ENCODE measurements at regions not wholly inside any gene's neighbourhood (a gene's known extent, or its start where the extent isn't known, plus 50 kb on each side); places are given as distances from the start of the nearest gene placed in this dataset.

GRCh38 chr3:57009802-57010201 lies 50.7 kb upstream of the SPATA12 start:
- FAIRE-seq, result no peak
- no peak for DNase-seq (ENCODE audit: insufficient read length, low spot score)

GRCh38 chr3:57009367-57009766 lies 51.1 kb upstream of the SPATA12 start:
- no peak for FAIRE-seq
- DNase-seq (ENCODE audit: insufficient read length, low spot score), result no peak

GRCh38 chr3:57007521-57008460 lies 52.7 kb upstream of the SPATA12 start:
- FAIRE-seq (peak; percentile 79), DNase-seq (ENCODE audit: insufficient read length, low spot score) (peak; percentile 70)

GRCh38 chr3:57006949-57007419 lies 53.5 kb upstream of the SPATA12 start:
- FAIRE-seq, result no peak

GRCh38 chr3:57006179-57006657 lies 54.2 kb upstream of the SPATA12 start:
- FAIRE-seq (no peak), DNase-seq (ENCODE audit: insufficient read length, low spot score) (peak; percentile 48)

More at GRCh38 chr3:57006949-57007419, 53.5 kb upstream of the SPATA12 start:
- no peak for DNase-seq (ENCODE audit: insufficient read length, low spot score)

- DNase-seq (ENCODE audit: insufficient read length, low spot score) (no peak), FAIRE-seq (no peak)
Observed at GRCh38 chr3:57004229-57004628, 56.2 kb upstream of the SPATA12 start.

- FAIRE-seq, result no peak
- no peak for DNase-seq (ENCODE audit: insufficient read length, low spot score)
Observed at GRCh38 chr3:57003676-57004075, 56.8 kb upstream of the SPATA12 start.

- no peak for FAIRE-seq
Observed at GRCh38 chr3:57001356-57001755, 59.1 kb upstream of the SPATA12 start.

GRCh38 chr3:57000012-57000411 lies 60.5 kb upstream of the SPATA12 start:
- DNase-seq (ENCODE audit: insufficient read length, low spot score) (no peak), FAIRE-seq (no peak)

More at GRCh38 chr3:57001356-57001755, 59.1 kb upstream of the SPATA12 start:
- no peak for DNase-seq (ENCODE audit: insufficient read length, low spot score)

GRCh38 chr3:56999547-56999946 lies 60.9 kb upstream of the SPATA12 start:
- FAIRE-seq, result no peak

GRCh38 chr3:56998076-56998529 lies 62.4 kb upstream of the SPATA12 start:
- no peak for DNase-seq (ENCODE audit: insufficient read length, low spot score)
- FAIRE-seq, result no peak

More at GRCh38 chr3:56999547-56999946, 60.9 kb upstream of the SPATA12 start:
- DNase-seq (ENCODE audit: insufficient read length, low spot score), result no peak

GRCh38 chr3:56997675-56998074 lies 62.8 kb upstream of the SPATA12 start:
- FAIRE-seq (no peak), DNase-seq (ENCODE audit: insufficient read length, low spot score) (no peak)

GRCh38 chr3:56997041-56997440 lies 63.4 kb upstream of the SPATA12 start:
- FAIRE-seq (no peak), DNase-seq (ENCODE audit: insufficient read length, low spot score) (no peak)

- DNase-seq (ENCODE audit: insufficient read length, low spot score) (no peak), FAIRE-seq (no peak)
Observed at GRCh38 chr3:56994391-56994790, 66.1 kb upstream of the SPATA12 start.

- FAIRE-seq, result no peak
Observed at GRCh38 chr3:56990641-56991015, 69.8 kb upstream of the SPATA12 start.

GRCh38 chr3:56989977-56990640 lies 70.4 kb upstream of the SPATA12 start:
- DNase-seq (ENCODE audit: insufficient read length, low spot score), result no peak

More at GRCh38 chr3:56990641-56991015, 69.8 kb upstream of the SPATA12 start:
- DNase-seq (ENCODE audit: insufficient read length, low spot score), result no peak

GRCh38 chr3:56989169-56989976 lies 71.1 kb upstream of the SPATA12 start:
- no peak for FAIRE-seq
- DNase-seq (ENCODE audit: insufficient read length, low spot score), result no peak

More at GRCh38 chr3:56989977-56990640, 70.4 kb upstream of the SPATA12 start:
- FAIRE-seq, result no peak

- FAIRE-seq, result no peak
- peak; percentile 74 for DNase-seq (ENCODE audit: insufficient read length, low spot score)
Observed at GRCh38 chr3:56988458-56989168, 71.9 kb upstream of the SPATA12 start.

- no peak for DNase-seq (ENCODE audit: insufficient read length, low spot score)
Observed at GRCh38 chr3:56987238-56987895, 73.1 kb upstream of the SPATA12 start.

More at GRCh38 chr3:56987238-56987895, 73.1 kb upstream of the SPATA12 start:
- FAIRE-seq, result no peak

Data from HTR-8/SVneo (cell line).